Adrenal gland (tissue), 5 donors: ENCODE measurements at regions not wholly inside any gene's neighbourhood (a gene's known extent, or its start where the extent isn't known, plus 50 kb on each side); places are given as distances from the start of the nearest gene placed in this dataset.

Source experiments
- CTCF ChIP-seq, 6 experiments: fragments of 450-650 bp in 4 of 6; fragments of 200-600 bp in 2 of 6; sonication (generic) in 1 of 6; IDR thresholded peaks; 1 replicate in 5 of 6; 2 replicates in 1 of 6; pipeline versions ENCODE4 v1.5.1 to v1.8.0; 2016 to 2021; ENCODE audit warnings: antibody characterized with exemption in 6 of 6, mild to moderate bottlenecking in 2 of 6, moderate library complexity in 1 of 6
- POLR2A ChIP-seq, 2 donors: fragments of 450-650 bp; IDR thresholded peaks; one replicate each; pipeline ENCODE4 v1.6.1; 2017; ENCODE audit warnings: antibody characterized with exemption in 2 of 2, mild to moderate bottlenecking in 2 of 2, moderate library complexity in 1 of 2
- donor health status: DM: no; HTN: no; CAD: no.

DNA sequence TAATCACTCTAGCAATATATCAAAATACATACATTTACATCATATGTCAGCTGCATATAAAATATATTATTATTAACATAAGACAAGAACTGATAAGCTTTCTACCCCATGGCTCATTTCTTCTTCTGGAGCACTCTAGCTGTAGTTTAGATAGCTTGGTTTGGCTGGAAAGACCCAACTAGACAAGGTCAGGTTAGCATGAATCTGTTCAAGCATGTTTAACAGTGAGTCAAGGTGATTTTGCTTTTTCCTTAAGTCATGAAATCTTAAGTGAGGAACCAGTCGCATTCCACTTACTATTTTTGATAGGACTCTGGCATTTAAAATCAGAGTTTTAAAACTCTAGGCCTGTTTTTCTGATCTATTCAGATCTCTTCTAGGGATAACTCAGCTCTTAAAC, 157.0 kb upstream of the PDGFD start:
- TF ChIP-seq CTCF (IDR thresholded peaks at IDR 0.05): no peak
- no peak for TF ChIP-seq POLR2A (IDR thresholded peaks at IDR 0.05)
